MCF 10A (cell line): ENCODE measurements at regions not wholly inside any gene's neighbourhood (a gene's known extent, or its start where the extent isn't known, plus 50 kb on each side); places are given as distances from the start of the nearest gene placed in this dataset.

Experiments used
- BruUV-seq: library from RNA; stranded (reverse); fragments of 400-500 nt; replicated peaks from 2 replicates; lab custom pipeline; 2021; lab: Mats Ljungman, UMichigan
- CTCF ChIA-PET: fragments of 300-600 bp; sonication (Branson Sonifier 250); formaldehyde crosslinking; extraction: SDS; loops from one replicate; lab custom pipeline; 2021; ENCODE audit warnings: antibody characterized with exemption, inconsistent platforms; lab: Yijun Ruan, JAX
- POLR2A ChIA-PET: fragments of 300-600, 350-650 bp; sonication (Branson Sonifier 250); formaldehyde crosslinking; extraction: SDS; loops from one replicate; lab custom pipeline; 2020; ENCODE audit warnings: antibody characterized with exemption, inconsistent platforms; lab: Yijun Ruan, JAX
- DNase-seq: peaks from one replicate; pipeline ENCODE4 v3.0.0-alpha.2; 2018; ENCODE audit not compliant: unreplicated experiment
- H3K27ac Mint-ChIP-seq: one replicate; pipeline ENCODE4 v1.8.0; 2022; ENCODE audit warnings: mild to moderate bottlenecking, low read depth, mixed read lengths; ENCODE audit not compliant: unreplicated experiment
- H3K27me3 Mint-ChIP-seq: one replicate; pipeline ENCODE4 v1.8.0; 2022; ENCODE audit warnings: mixed read lengths; ENCODE audit not compliant: insufficient read depth, unreplicated experiment
- H3K36me3 Mint-ChIP-seq: one replicate; pipeline ENCODE4 v1.8.0; 2022; ENCODE audit warnings: mild to moderate bottlenecking, moderate library complexity, mixed read lengths; ENCODE audit not compliant: insufficient read depth, unreplicated experiment
- H3K4me1 Mint-ChIP-seq: one replicate; pipeline ENCODE4 v1.8.0; 2022; ENCODE audit warnings: mixed read lengths; ENCODE audit not compliant: insufficient read depth, unreplicated experiment
- H3K4me3 Mint-ChIP-seq: one replicate; pipeline ENCODE4 v1.8.0; 2022; ENCODE audit warnings: mild to moderate bottlenecking, moderate library complexity, mixed read lengths; ENCODE audit not compliant: unreplicated experiment
- H3K9me3 Mint-ChIP-seq: one replicate; pipeline ENCODE4 v1.8.0; 2022; ENCODE audit warnings: mixed read lengths; ENCODE audit not compliant: unreplicated experiment
- intact Hi-C: fragments of 100-400 bp; cut with micrococcal nuclease; formaldehyde crosslinking; loops from 2 replicates; pipeline ENCODE4 v1.14.1; 2022
- TF ChIP-seq, protein P1 (sequence below): fragments of 200-600 bp; IDR thresholded peaks from one replicate; pipeline ENCODE4 v1.8.0; 2022; ENCODE audit warnings: antibody characterized with exemption, mild to moderate bottlenecking; ENCODE audit not compliant: unreplicated experiment

DNA sequence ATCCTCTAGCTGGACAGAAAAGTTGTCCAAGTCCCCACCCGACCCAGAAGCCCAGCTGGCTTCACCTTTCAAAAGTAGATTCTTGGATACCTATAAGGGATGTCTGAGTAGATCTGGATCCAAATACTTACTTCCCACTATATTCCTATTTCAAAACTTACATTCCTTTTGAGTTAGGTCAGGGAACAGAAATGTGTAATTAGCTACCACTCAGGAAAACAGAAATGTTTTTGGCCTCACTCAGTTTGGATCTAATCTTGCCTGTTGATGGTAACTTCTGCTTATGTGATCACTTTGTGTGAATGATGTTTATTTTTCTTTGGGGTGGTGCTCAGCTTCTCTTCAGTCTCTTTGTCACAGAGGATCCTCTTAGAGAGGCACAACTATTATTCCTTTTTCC, 814.4 kb upstream of the RGS18 start:
- Mint-ChIP-seq H3K4me3 (no peak overlapping the region), H3K4me1 (peaks cover 14% of the 10 kb centered on the region), H3K36me3 (no peaks in the 10 kb centered on the region), H3K9me3 (no peaks in the 10 kb centered on the region), H3K27me3 (no peaks in the 10 kb centered on the region), H3K27ac (peak overlapping the region; percentile 21)
- DNase-seq, result peak; percentile 56
- intact Hi-C loops, result no loop called here
- TF ChIP-seq, protein P1, sequence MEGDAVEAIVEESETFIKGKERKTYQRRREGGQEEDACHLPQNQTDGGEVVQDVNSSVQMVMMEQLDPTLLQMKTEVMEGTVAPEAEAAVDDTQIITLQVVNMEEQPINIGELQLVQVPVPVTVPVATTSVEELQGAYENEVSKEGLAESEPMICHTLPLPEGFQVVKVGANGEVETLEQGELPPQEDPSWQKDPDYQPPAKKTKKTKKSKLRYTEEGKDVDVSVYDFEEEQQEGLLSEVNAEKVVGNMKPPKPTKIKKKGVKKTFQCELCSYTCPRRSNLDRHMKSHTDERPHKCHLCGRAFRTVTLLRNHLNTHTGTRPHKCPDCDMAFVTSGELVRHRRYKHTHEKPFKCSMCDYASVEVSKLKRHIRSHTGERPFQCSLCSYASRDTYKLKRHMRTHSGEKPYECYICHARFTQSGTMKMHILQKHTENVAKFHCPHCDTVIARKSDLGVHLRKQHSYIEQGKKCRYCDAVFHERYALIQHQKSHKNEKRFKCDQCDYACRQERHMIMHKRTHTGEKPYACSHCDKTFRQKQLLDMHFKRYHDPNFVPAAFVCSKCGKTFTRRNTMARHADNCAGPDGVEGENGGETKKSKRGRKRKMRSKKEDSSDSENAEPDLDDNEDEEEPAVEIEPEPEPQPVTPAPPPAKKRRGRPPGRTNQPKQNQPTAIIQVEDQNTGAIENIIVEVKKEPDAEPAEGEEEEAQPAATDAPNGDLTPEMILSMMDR, result no peak
- POLR2A ChIA-PET, result interaction anchor here (0.7 kb wide), 1 partner anchor 116 kb away, joined by 3 read pairs; no protein-coding TSS in a partner anchor
- CTCF ChIA-PET, result interaction anchor here (0.6 kb wide), 2 partner anchors 54 to 65 kb away, joined by 3 read pairs; no protein-coding TSS in a partner anchor
- no TSS peak for BruUV-seq

DNA sequence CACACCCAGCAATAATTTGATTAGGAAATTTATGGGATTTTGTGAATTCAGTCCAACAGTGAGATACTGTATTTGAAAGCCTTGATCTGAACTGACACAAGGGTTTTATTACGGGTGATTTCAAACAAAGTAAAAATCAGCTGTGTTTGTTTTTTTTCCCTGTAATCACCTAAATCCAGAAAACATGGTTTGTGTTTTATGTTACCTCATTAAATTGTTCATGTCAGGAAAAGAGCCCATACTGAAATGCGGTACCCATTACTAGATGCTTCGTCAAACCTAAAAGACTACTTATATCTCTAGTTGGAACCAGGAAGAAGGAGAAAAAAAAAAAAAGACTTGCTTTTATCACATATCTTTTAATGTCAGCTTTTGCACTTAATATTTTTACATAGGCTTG, 811.9 kb upstream of the RGS18 start:
- TF ChIP-seq, protein P1, result no peak

DNA sequence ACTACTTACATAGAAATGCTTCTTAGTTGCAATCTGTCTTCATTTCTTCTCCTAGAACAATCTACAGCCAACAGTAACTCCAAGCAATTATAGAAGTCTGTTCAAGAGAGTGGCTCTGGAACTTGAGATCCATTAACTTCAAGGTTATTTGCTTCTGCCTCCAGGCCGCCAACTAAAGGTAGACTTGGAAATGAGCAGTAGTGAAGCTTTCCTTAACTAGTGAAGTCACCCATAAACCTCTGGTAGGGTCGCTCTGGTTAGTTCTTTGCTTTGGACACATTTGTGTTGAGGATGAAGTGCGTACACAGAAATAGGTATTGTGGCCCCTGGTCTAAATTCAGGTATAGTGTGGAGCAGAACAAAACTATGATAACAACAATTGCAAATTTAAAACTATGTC, 809.9 kb upstream of the RGS18 start:
- CTCF ChIA-PET, result no interaction called here
- TF ChIP-seq, protein P1, result no peak
- no TSS peak for BruUV-seq

More for the DNA sequence above, 811.9 kb upstream of the RGS18 start:
- intact Hi-C loops, result no loop called here
- H3K4me1 Mint-ChIP-seq, result peaks cover 14% of the 10 kb centered on the region
- no peaks in the 10 kb centered on the region for H3K36me3 Mint-ChIP-seq
- H3K9me3 Mint-ChIP-seq, result no peaks in the 10 kb centered on the region
- CTCF ChIA-PET, result no interaction called here
- no TSS peak for BruUV-seq
- H3K27ac Mint-ChIP-seq, result no peak overlapping the region
- DNase-seq, result no peak
- no peak overlapping the region for H3K4me3 Mint-ChIP-seq
- POLR2A ChIA-PET, result no interaction called here
- no peaks in the 10 kb centered on the region for H3K27me3 Mint-ChIP-seq

DNA sequence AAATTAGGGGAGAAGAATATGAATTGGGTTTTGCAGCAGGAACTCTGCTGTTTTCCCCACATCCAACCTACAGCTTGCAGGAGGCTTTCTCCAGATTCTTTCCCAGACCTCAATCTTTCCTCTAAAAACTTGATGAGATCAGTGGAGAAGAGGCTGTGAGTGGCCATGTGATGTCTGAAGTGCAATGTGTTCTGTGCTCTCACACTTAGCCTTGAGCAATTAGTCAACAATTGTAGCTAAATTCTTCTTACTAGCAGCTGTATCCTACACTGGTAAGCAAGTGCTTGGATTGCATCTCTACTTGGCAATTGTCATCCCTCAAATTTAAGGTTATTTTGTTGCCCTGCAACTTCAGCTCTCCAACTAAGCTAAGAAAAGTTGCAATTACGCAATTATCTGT, 807.3 kb upstream of the RGS18 start:
- Mint-ChIP-seq H3K27ac (no peak overlapping the region), H3K4me3 (no peak overlapping the region), H3K36me3 (no peaks in the 10 kb centered on the region), H3K9me3 (no peaks in the 10 kb centered on the region), H3K27me3 (no peaks in the 10 kb centered on the region), H3K4me1 (no peaks in the 10 kb centered on the region)
- ChIA-PET CTCF (no interaction called here), POLR2A (interaction anchor here (0.6 kb wide), 1 partner anchor 90 kb away, joined by 3 read pairs; no protein-coding TSS in a partner anchor)
- no peak for DNase-seq
- BruUV-seq, result no TSS peak
- TF ChIP-seq, protein P1, result no peak
- intact Hi-C loops, result no loop called here

More for the DNA sequence above, 809.9 kb upstream of the RGS18 start:
- Mint-ChIP-seq H3K36me3 (no peaks in the 10 kb centered on the region), H3K27ac (no peak overlapping the region), H3K27me3 (no peaks in the 10 kb centered on the region), H3K9me3 (no peaks in the 10 kb centered on the region), H3K4me3 (no peak overlapping the region), H3K4me1 (peaks cover 14% of the 10 kb centered on the region)
- intact Hi-C loops, result no loop called here
- no peak for DNase-seq
- POLR2A ChIA-PET, result no interaction called here
